AG09319 (cell line): ENCODE measurements at regions not wholly inside any gene's neighbourhood (a gene's known extent, or its start where the extent isn't known, plus 50 kb on each side); places are given as distances from the start of the nearest gene placed in this dataset.

Experiments
- DNase-seq: peaks from one replicate; pipeline ENCODE4 v3.0.0-alpha.2; 2010; ENCODE audit warnings: low read depth; ENCODE audit errors: extremely low read depth
- TF ChIP-seq, protein P1 (sequence below): IDR thresholded peaks from 2 replicates; pipeline ENCODE4 v1.5.1; 2011; ENCODE audit warnings: low read depth, mild to moderate bottlenecking, inconsistent platforms, low read length, moderate library complexity

DNA sequence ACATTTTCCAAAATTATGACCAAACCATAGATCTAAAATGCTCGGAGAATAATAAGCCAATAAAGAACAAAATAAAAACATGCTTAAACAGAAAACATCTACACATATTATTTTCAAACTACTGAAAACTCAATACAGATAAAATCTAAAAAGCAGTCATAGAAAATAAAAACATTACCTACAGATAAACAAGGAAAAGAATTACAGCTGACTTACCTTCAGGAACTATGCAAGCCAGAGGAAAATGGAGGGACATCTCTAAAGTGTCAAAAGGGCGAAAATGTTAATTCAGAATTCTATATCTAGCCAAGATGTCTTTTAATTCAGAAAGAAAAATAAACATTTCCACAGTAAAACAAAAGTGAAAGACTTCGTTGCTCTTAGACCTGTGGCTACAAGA, 112.9 kb upstream of the GYPC start:
- no peak for DNase-seq
- TF ChIP-seq, protein P1, sequence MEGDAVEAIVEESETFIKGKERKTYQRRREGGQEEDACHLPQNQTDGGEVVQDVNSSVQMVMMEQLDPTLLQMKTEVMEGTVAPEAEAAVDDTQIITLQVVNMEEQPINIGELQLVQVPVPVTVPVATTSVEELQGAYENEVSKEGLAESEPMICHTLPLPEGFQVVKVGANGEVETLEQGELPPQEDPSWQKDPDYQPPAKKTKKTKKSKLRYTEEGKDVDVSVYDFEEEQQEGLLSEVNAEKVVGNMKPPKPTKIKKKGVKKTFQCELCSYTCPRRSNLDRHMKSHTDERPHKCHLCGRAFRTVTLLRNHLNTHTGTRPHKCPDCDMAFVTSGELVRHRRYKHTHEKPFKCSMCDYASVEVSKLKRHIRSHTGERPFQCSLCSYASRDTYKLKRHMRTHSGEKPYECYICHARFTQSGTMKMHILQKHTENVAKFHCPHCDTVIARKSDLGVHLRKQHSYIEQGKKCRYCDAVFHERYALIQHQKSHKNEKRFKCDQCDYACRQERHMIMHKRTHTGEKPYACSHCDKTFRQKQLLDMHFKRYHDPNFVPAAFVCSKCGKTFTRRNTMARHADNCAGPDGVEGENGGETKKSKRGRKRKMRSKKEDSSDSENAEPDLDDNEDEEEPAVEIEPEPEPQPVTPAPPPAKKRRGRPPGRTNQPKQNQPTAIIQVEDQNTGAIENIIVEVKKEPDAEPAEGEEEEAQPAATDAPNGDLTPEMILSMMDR: no peak

DNA sequence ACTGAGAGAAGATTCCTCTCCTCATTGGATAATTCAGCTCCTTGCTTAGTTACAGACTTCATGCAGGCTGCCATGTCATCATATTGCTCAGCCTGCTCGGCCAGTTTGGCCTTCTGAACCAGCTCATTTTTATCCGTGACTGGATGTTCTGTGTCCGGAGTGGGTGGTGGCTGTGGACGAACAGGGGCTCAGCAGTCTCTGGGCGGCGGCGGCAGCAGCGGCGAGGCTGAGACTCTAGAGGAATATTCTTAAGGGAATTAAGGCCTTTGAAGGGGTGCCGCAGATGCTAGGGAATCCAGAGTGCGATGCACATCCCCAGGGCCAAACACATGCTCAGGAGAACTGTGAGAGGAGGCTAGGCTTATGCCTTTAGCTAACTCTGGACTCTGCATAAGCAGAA, 97.9 kb upstream of the GYPC start:
- TF ChIP-seq, protein P1: no peak
- DNase-seq: no peak

DNA sequence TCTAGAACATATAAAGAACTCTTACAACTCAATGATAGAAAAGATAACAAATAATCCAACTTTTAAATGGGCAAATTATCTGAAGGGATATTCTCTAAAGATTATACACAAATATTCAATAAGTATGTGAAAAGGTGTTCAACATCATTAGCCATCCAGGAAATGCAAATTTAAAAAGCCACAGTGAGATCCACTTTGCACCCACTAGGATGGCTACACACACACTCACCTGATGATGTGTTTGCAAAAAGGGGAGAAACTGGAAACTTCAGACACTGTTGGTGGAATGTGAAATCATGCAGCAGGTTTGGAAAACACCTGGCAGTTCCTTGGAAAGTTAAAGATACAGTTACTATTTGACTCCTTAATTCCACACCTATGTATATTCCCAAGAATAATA, 87.2 kb upstream of the GYPC start:
- DNase-seq: no peak
- TF ChIP-seq, protein P1: no peak

DNA sequence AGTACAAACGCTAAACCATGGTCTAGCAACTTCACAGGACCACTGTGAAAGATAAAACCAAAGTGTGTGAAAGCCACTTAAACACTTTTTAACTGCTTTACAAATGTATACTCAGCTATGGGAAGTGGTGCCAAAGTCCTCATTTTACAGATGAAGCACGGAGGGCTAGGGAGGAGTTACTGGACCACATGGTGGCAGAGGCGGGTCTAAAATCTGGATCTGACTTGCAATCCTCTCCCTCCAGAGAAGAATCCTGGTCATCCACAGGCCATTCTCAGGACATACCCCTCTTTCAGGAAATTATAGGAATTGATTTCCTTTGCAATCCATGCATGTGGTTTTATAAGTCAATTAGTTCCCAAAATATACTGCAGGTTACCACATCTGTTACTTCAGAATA, 84.6 kb upstream of the GYPC start:
- TF ChIP-seq, protein P1: no peak
- DNase-seq: no peak

DNA sequence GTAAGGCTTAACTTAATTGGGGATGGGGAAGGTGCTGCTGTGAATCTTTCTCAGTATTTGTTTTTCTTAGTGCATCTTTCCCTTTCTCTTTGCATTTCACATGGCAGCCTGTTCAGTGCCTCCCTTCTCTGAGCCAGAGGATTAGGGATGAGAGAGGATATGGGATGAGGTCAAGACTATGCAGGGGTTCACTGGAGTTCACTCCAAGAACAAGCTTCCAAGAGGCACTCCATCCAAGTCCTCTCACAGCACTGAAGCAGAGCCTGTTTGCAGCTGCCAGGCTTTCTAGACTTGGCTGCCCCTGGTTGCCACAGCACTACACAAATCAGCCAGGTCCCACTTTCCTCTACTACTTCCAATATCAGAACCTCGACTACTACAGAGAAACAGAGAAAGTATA, 80.3 kb upstream of the GYPC start:
- no peak for DNase-seq
- TF ChIP-seq, protein P1: no peak

DNA sequence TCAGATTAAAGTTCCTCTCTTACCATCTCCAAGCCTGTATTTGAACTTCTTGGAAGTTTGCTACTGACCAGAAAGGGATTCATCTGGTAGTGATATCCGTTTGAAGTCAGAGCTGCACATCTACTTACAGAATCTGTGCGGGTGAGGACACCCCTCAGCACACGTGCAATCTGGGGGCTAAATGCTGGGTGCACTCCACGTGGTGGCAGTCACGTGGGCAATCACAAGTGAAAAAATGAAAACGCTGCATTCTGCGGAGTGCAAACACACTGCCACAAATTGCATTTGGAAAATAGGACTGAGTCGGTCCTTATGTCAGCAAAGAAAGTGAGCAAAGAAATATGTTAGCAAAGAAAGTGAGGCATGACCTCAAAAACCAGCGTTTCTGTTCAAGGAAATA, 76.1 kb upstream of the GYPC start:
- no peak for DNase-seq
- TF ChIP-seq, protein P1: no peak

DNA sequence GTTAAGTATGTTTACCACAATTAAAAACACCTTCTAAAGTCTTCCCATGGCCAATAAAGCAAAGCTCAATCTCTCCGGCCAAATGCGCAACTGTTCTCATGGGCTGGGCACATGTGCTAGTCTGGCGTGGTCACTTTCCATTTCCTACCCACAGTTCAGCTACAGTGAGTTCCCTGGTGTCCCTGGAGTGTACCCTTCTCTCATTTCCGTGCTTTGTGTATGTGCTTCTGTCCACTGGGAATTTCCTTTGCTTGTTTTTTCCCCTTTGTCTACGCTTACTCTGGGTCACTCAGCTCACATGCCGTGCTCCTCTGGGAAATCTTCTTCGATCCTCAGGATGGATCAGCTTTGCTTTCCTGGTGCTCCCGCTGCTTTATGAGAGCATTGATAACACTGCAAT, 69.6 kb upstream of the GYPC start:
- TF ChIP-seq, protein P1: no peak
- no peak for DNase-seq
